Endothelial cell of umbilical vein (primary cell): ENCODE measurements at regions not wholly inside any gene's neighbourhood (a gene's known extent, or its start where the extent isn't known, plus 50 kb on each side); places are given as distances from the start of the nearest gene placed in this dataset.

ENCODE experiments used
- BruUV-seq: library from RNA; stranded (reverse); fragments of 400-500 nt; replicated peaks from 2 replicates; lab custom pipeline; 2021; lab: Mats Ljungman, UMichigan
- CTCF ChIA-PET: fragments of 300-600, 350-600 bp; sonication (Branson Sonifier 250); formaldehyde crosslinking; loops from one replicate; lab custom pipeline; 2021; ENCODE audit warnings: antibody characterized with exemption, inconsistent platforms; lab: Charles Lee
- POLR2A ChIA-PET: fragments of 300-600, 350-600 bp; sonication (Branson Sonifier 250); formaldehyde crosslinking; loops from one replicate; lab custom pipeline; 2021; ENCODE audit warnings: antibody characterized with exemption, inconsistent platforms; lab: Charles Lee
- DNase-seq: peaks from one replicate; pipeline ENCODE4 v3.0.0-alpha.2; 2011; ENCODE audit warnings: low read depth, low spot score
- FAIRE-seq: peaks from 2 replicates; lab custom pipeline; 2011; peaks lifted over from hg19 to GRCh38; lab: Jason Lieb, UNC
- H2AFZ ChIP-seq: 2 replicates; pipeline ENCODE4 v1.6.0; 2012; ENCODE audit warnings: low read depth, low read length, control low read depth, inconsistent platforms
- H3K27ac ChIP-seq: 2 replicates; pipeline ENCODE4 v1.5.1; 2011; ENCODE audit warnings: low read depth, mild to moderate bottlenecking, control low read depth, low read length, moderate library complexity; ENCODE audit not compliant: insufficient read depth
- H3K27me3 ChIP-seq, 2 experiments: 2 replicates each; pipeline versions ENCODE4 v1.6.0 to v1.6.1; 2011; ENCODE audit warnings: low read length in 2 of 2, mixed read lengths in 1 of 2; ENCODE audit not compliant: control insufficient read depth in 2 of 2, insufficient read depth in 2 of 2
- H3K36me3 ChIP-seq, 2 experiments: 2 replicates in 1 of 2; 3 replicates in 1 of 2; pipeline ENCODE4 v1.5.1; 2011; ENCODE audit warnings: low read length in 2 of 2, mild to moderate bottlenecking in 1 of 2, moderate library complexity in 1 of 2; ENCODE audit not compliant: control insufficient read depth in 2 of 2, insufficient read depth in 2 of 2; ENCODE audit errors: extremely low read depth in 1 of 2
- H3K4me1 ChIP-seq: 3 replicates; pipeline ENCODE4 v1.5.1; 2011; ENCODE audit warnings: mild to moderate bottlenecking, low read length; ENCODE audit not compliant: control insufficient read depth, insufficient read depth; ENCODE audit errors: extremely low read depth
- H3K4me2 ChIP-seq: 2 replicates; pipeline ENCODE4 v1.6.1; 2011; ENCODE audit warnings: low read length, control low read depth, mixed read lengths; ENCODE audit not compliant: insufficient read depth
- H3K4me3 ChIP-seq, 3 experiments: fragments of 200-600 bp in 1 of 3; sonication (generic), shearing (Covaris generic) in 1 of 3; replicated peaks in 1 of 3; 2 replicates each; pipeline ENCODE4 v1.5.1; 2011 to 2016; ENCODE audit warnings: control low read depth in 3 of 3, low read length in 3 of 3, mild to moderate bottlenecking in 2 of 3, inconsistent platforms in 1 of 3, low read depth in 1 of 3, moderate library complexity in 1 of 3; ENCODE audit not compliant: insufficient read depth in 1 of 3
- H3K79me2 ChIP-seq: 2 replicates; pipeline ENCODE4 v1.6.0; 2012; ENCODE audit warnings: low read length, inconsistent platforms; ENCODE audit not compliant: control insufficient read depth, insufficient read depth
- H3K9ac ChIP-seq: replicated peaks from 2 replicates; pipeline ENCODE3; 2011; ENCODE audit warnings: low read length, control low read depth; ENCODE audit not compliant: insufficient read depth; ENCODE audit errors: extremely low read depth
- H3K9me1 ChIP-seq: replicated peaks from 3 replicates; pipeline ENCODE4 v1.6.0; 2011; ENCODE audit warnings: mild to moderate bottlenecking, low read length; ENCODE audit not compliant: control insufficient read depth, insufficient read depth; ENCODE audit errors: extremely low read depth
- H3K9me3 ChIP-seq: replicated peaks from 2 replicates; pipeline ENCODE4 v1.5.1; 2012; ENCODE audit warnings: low read length, inconsistent platforms; ENCODE audit not compliant: control insufficient read depth, insufficient read depth
- H4K20me1 ChIP-seq: replicated peaks from 2 replicates; pipeline ENCODE3; 2011; ENCODE audit warnings: mild to moderate bottlenecking, low read length; ENCODE audit not compliant: control insufficient read depth, insufficient read depth; ENCODE audit errors: extremely low read depth
- CTCF ChIP-seq, 2 donors: IDR thresholded peaks; 1 replicate in 1 of 2; 2 replicates in 1 of 2; pipeline ENCODE4 v1.5.1; 2011; ENCODE audit warnings: low read length in 2 of 2, mild to moderate bottlenecking in 2 of 2, moderate library complexity in 2 of 2, control low read depth in 1 of 2, inconsistent platforms in 1 of 2, low read depth in 1 of 2; ENCODE audit not compliant: insufficient read depth in 1 of 2; ENCODE audit errors: extremely low read depth in 1 of 2
- EZH2 ChIP-seq: IDR thresholded peaks from 2 replicates; pipeline ENCODE4 v1.6.1; 2012; ENCODE audit warnings: borderline replicate concordance, low read depth, mild to moderate bottlenecking, moderate library complexity, low read length, inconsistent platforms; ENCODE audit not compliant: severe bottlenecking
- FOS ChIP-seq: IDR thresholded peaks from 2 replicates; pipeline ENCODE4 v1.6.1; 2011; ENCODE audit warnings: mild to moderate bottlenecking, low read length, moderate library complexity, borderline replicate concordance; ENCODE audit not compliant: insufficient read depth
- GATA2 ChIP-seq: IDR thresholded peaks from 2 replicates; pipeline ENCODE4 v1.7.0; 2011; ENCODE audit warnings: low read depth, mild to moderate bottlenecking, moderate library complexity, mixed read lengths, low read length; ENCODE audit not compliant: insufficient read length, insufficient read depth
- JUN ChIP-seq: IDR thresholded peaks from 2 replicates; pipeline ENCODE4 v1.6.1; 2011; ENCODE audit warnings: borderline replicate concordance, low read depth; ENCODE audit not compliant: insufficient read length, insufficient read depth
- MAX ChIP-seq: IDR thresholded peaks from 2 replicates; pipeline ENCODE4 v1.6.1; 2011; ENCODE audit not compliant: insufficient read depth, insufficient read length
- MYC ChIP-seq: IDR thresholded peaks from one replicate; pipeline ENCODE4 v1.6.1; 2011; ENCODE audit warnings: mild to moderate bottlenecking, low read depth, low read length
- POLR2A ChIP-seq: IDR thresholded peaks from 2 replicates; pipeline ENCODE4 v1.6.1; 2012; ENCODE audit warnings: low read depth, mild to moderate bottlenecking, control low read depth, low read length
- POLR2AphosphoS5 ChIP-seq: IDR thresholded peaks from 2 replicates; pipeline ENCODE4 v1.6.1; 2012; ENCODE audit warnings: low read depth, mild to moderate bottlenecking, control low read depth, low read length, moderate library complexity; ENCODE audit not compliant: insufficient read depth
- dilution Hi-C: fragments of 300-500 bp; cut with MboI; formaldehyde crosslinking; loops from one replicate; pipeline ENCODE4 v1.15.0; 2019; ENCODE audit warnings: low sequenced_read_pairs; ENCODE audit not compliant: extremely low pct_ligation_motif_present
- intact Hi-C: fragments of 100-400 bp; cut with micrococcal nuclease; formaldehyde crosslinking; loops from one replicate; pipeline ENCODE4 v1.10.0; 2022

- Histone ChIP-seq H3K9me1 (no peaks in the 10 kb centered on the region), H3K79me2 (no peaks in the 10 kb centered on the region), H3K27me3 (peaks cover 0 to 1% of the 10 kb centered on the region in 2 experiments), H3K27ac (no peak overlapping the region), H3K9me3 (no peaks in the 10 kb centered on the region), H4K20me1 (no peaks in the 10 kb centered on the region), H3K4me2 (no peak overlapping the region), H3K4me1 (no peaks in the 10 kb centered on the region), H2AFZ (no peak overlapping the region), H3K36me3 (no peaks in the 10 kb centered on the region), H3K9ac (no peak overlapping the region), H3K4me3 (no peak overlapping the region)
- DNase-seq (no peak), FAIRE-seq (no peak)
- CTCF ChIA-PET = no interaction called here
- POLR2A ChIA-PET = no interaction called here
- intact Hi-C loops = no loop called here
- dilution Hi-C loops = no loop called here
- no TSS peak for BruUV-seq
- TF ChIP-seq JUN (no peak), FOS (no peak)
These were observed 161.5 kb upstream of the BLID start for GRCh38 chr11:122277493-122277892.

GRCh38 chr11:122276221-122276620 lies 160.2 kb upstream of the BLID start:
- Histone ChIP-seq H3K36me3 (no peaks in the 10 kb centered on the region), H3K4me2 (no peak overlapping the region), H3K9ac (no peak overlapping the region), H3K79me2 (no peaks in the 10 kb centered on the region), H3K4me3 (no peak overlapping the region), H3K27ac (no peak overlapping the region), H3K9me3 (no peaks in the 10 kb centered on the region), H3K9me1 (no peaks in the 10 kb centered on the region), H2AFZ (no peak overlapping the region), H3K4me1 (no peaks in the 10 kb centered on the region), H4K20me1 (no peaks in the 10 kb centered on the region), H3K27me3 (peaks cover 0 to 1% of the 10 kb centered on the region in 2 experiments)
- ChIA-PET POLR2A (no interaction called here), CTCF (no interaction called here)
- intact Hi-C loops = no loop called here
- dilution Hi-C loops = no loop called here
- no TSS peak for BruUV-seq
- TF ChIP-seq MAX (no peak), EZH2 (no peak), FOS (no peak), JUN (no peak), POLR2AphosphoS5 (no peak), MYC (no peak), GATA2 (no peak), POLR2A (no peak), CTCF (IDR thresholded peaks at IDR 0.05; ENCODE audit: extremely low read depth in 1 of 2, insufficient read depth in 1 of 2, low read depth in 1 of 2, low read length in 2 of 2) (no peak)
- DNase-seq (no peak), FAIRE-seq (no peak)
